Ovary (tissue), 3 donors: ENCODE measurements at regions not wholly inside any gene's neighbourhood (a gene's known extent, or its start where the extent isn't known, plus 50 kb on each side); places are given as distances from the start of the nearest gene placed in this dataset.
"Not testable (repeated sequence)": the region's sequence is repeated elsewhere in the genome, so short reads cannot be mapped to it uniquely, and the experiment has no call there.

Source experiments
- CTCF ChIP-seq, 3 donors: fragments of 450-650 bp in 2 of 3; fragments of 200-600 bp in 1 of 3; IDR thresholded peaks; one replicate each; pipeline versions ENCODE4 v1.5.1 to v1.8.0; 2016 to 2022; ENCODE audit warnings: antibody characterized with exemption in 3 of 3, mild to moderate bottlenecking in 1 of 3
- EP300 ChIP-seq: sonication (generic); formaldehyde crosslinking; IDR thresholded peaks from one replicate; pipeline ENCODE4 v1.6.1; 2017; ENCODE audit warnings: antibody characterized with exemption
- POLR2A ChIP-seq: fragments of 450-650 bp; IDR thresholded peaks from one replicate; pipeline ENCODE4 v1.6.1; 2017; ENCODE audit warnings: antibody characterized with exemption, mild to moderate bottlenecking, moderate library complexity
- donor health status: DM: no; HTN: no; CAD: no.

- TF ChIP-seq POLR2A; CTCF (IDR thresholded peaks at IDR 0.05); EP300: not testable (repeated sequence)
Measured at GRCh38 chr21:8401799-8402198, 2119.6 kb upstream of the TPTE start.
